Mesendoderm (in vitro differentiated cells): ENCODE measurements at regions not wholly inside any gene's neighbourhood (a gene's known extent, or its start where the extent isn't known, plus 50 kb on each side); places are given as distances from the start of the nearest gene placed in this dataset.
A peak's percentile ranks its signal among the peaks of the same experiment; 100 is the strongest.
"Not testable (repeated sequence)": the region's sequence is repeated elsewhere in the genome, so short reads cannot be mapped to it uniquely, and the experiment has no call there.

Source experiments
- DNase-seq: peaks from one replicate; pipeline ENCODE4 v3.0.0; 2013
- H2AK5ac ChIP-seq: 2 replicates; pipeline ENCODE4 v1.6.1; 2013; ENCODE audit warnings: low read length, inconsistent platforms
- H2BK120ac ChIP-seq: 2 replicates; pipeline ENCODE4 v1.6.1; 2013; ENCODE audit warnings: low read depth, mild to moderate bottlenecking, low read length, moderate library complexity, mixed read lengths
- H2BK15ac ChIP-seq: replicated peaks from 2 replicates; pipeline ENCODE4 v1.6.1; 2013; ENCODE audit warnings: low read depth, mild to moderate bottlenecking, moderate library complexity
- H2BK5ac ChIP-seq: 2 replicates; pipeline ENCODE4 v1.6.1; 2013; ENCODE audit warnings: low read length, inconsistent platforms
- H3K18ac ChIP-seq: 2 replicates; pipeline ENCODE4 v1.6.1; 2013; ENCODE audit warnings: mild to moderate bottlenecking, low read length, mixed read lengths
- H3K23ac ChIP-seq: one replicate; pipeline ENCODE4 v1.6.1; 2013; ENCODE audit warnings: low read length
- H3K27ac ChIP-seq: 2 replicates; pipeline ENCODE4 v1.5.1; 2013; ENCODE audit warnings: low read depth, mild to moderate bottlenecking, inconsistent platforms, low read length, moderate library complexity
- H3K27me3 ChIP-seq: 2 replicates; pipeline ENCODE4 v1.6.1; 2013; ENCODE audit warnings: low read length, control low read depth, mild to moderate bottlenecking, inconsistent platforms; ENCODE audit not compliant: insufficient read depth, poor library complexity
- H3K36me3 ChIP-seq: 2 replicates; pipeline ENCODE4 v1.6.1; 2013; ENCODE audit warnings: low read length, inconsistent platforms; ENCODE audit not compliant: control insufficient read depth, insufficient read depth
- H3K4ac ChIP-seq: one replicate; pipeline ENCODE4 v1.6.1; 2013; ENCODE audit warnings: low read depth, mild to moderate bottlenecking, low read length, moderate library complexity
- H3K4me1 ChIP-seq: 2 replicates; pipeline ENCODE4 v1.6.1; 2013; ENCODE audit warnings: low read depth, low read length, inconsistent platforms; ENCODE audit not compliant: control insufficient read depth
- H3K4me2 ChIP-seq: 2 replicates; pipeline ENCODE4 v1.6.1; 2013; ENCODE audit warnings: low read length
- H3K4me3 ChIP-seq: 2 replicates; pipeline ENCODE4 v1.5.1; 2013; ENCODE audit warnings: mild to moderate bottlenecking, low read length
- H3K56ac ChIP-seq: one replicate; pipeline ENCODE4 v1.6.1; 2013; ENCODE audit warnings: low read length
- H3K79me1 ChIP-seq: 2 replicates; pipeline ENCODE4 v1.6.1; 2013; ENCODE audit warnings: low read length, inconsistent platforms
- H3K79me2 ChIP-seq: 2 replicates; pipeline ENCODE4 v1.6.1; 2013; ENCODE audit warnings: mild to moderate bottlenecking, low read length; ENCODE audit not compliant: control insufficient read depth, insufficient read depth
- H3K9ac ChIP-seq: 2 replicates; pipeline ENCODE4 v1.6.1; 2013; ENCODE audit warnings: low read length, inconsistent platforms
- H4K5ac ChIP-seq: one replicate; pipeline ENCODE4 v1.6.1; 2013; ENCODE audit warnings: low read length
- H4K8ac ChIP-seq: one replicate; pipeline ENCODE4 v1.6.1; 2013; ENCODE audit warnings: low read depth, mild to moderate bottlenecking, control low read depth, low read length, moderate library complexity
- WGBS: extraction: QIAGEN DNeasy Blood & Tissue Kit; methylation state at CpG from one replicate; pipeline ENCODE4 v1.1.7; 2013; ENCODE audit warnings: low lambda C conversion rate, missing lambda C conversion rate; ENCODE audit not compliant: insufficient coverage; ENCODE audit errors: extremely low coverage; 5-methylcytosine and 5-hydroxymethylcytosine counted together

- no peak overlapping the region for H4K5ac ChIP-seq
- no peak overlapping the region for H3K27ac ChIP-seq
- DNase-seq, result peak; percentile 93
- H2BK5ac ChIP-seq, result no peak overlapping the region
- no peak overlapping the region for H2BK120ac ChIP-seq
- no peaks in the 10 kb centered on the region for H3K79me1 ChIP-seq
- no peaks in the 10 kb centered on the region for H3K4me1 ChIP-seq
- H2AK5ac ChIP-seq, result no peak overlapping the region
- no peak overlapping the region for H3K23ac ChIP-seq
- H3K18ac ChIP-seq, result peak overlapping the region; percentile 57
- no peak overlapping the region for H2BK15ac ChIP-seq
- H3K79me2 ChIP-seq, result no peaks in the 10 kb centered on the region
- WGBS, result no CpG with 5 or more reads among the region's 69 CpGs
- H3K9ac ChIP-seq, result peak overlapping the region; percentile 74
- peak overlapping the region; percentile 84 for H3K56ac ChIP-seq
- H3K36me3 ChIP-seq, result no peaks in the 10 kb centered on the region
- H3K4me2 ChIP-seq, result peak overlapping the region; percentile 87
- peak overlapping the region; percentile 36 for H3K4me3 ChIP-seq
- H4K8ac ChIP-seq, result no peak overlapping the region
- H3K4ac ChIP-seq, result no peak overlapping the region
- H3K27me3 ChIP-seq, result peaks cover 20% of the 10 kb centered on the region
Observed at GRCh38 chr17:64780096-64781013, 118.2 kb upstream of the SMURF2 start.

DNA sequence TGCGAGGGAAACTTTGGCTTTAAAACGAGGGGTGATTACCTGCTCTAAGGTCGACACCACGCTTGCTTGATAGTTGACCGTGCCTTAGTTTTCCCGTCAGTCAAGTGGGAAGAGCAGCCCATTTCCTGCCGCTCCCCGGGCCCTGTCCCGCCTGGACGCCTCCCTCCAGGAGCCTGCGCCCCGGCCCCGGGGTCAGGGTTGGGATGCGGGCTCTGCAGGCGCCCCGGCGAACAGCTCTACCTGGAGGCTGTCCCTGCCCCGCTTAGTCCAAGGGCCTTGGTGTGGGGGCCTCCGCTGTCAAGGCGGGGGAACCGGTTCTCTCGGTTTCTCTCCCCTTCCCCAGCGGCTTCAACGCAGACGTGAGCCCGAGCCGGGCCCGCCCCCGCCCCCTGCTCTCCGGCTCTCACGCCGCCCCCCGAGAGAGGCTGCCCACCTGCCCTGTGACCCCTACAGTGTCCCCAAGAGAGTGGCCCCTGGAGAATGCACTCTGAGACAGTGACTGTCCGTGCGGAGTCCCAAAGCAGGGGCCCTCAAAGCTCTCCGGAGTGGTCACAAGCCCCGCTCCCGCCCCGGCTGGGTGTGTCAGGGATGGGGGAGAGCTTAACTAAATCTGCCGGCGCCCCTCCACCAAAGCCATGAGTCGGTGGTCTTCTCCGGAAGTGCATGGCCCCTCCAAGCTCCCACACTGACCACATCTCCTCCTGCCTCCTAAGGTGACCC lies 117.4 kb upstream of the SMURF2 start:
- DNase-seq, result peak; percentile 41

DNA sequence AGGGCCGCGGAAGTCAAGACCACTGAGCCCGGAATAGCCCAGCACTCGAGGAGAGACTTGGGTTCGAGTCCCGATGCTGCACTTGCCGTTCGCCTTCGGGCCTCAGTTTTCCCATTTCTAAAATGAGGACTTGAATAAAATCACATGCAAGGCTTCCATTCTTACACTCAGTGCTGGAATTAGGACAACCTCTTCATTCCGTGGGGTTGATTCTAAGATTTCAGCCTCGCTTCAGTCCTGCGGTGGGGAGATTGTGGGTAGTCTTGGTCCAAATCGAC lies 116.9 kb upstream of the SMURF2 start:
- not testable (repeated sequence) for H3K9ac ChIP-seq, H3K18ac ChIP-seq, DNase-seq, H3K27ac ChIP-seq, H3K36me3 ChIP-seq, H2BK5ac ChIP-seq, H2BK15ac ChIP-seq, H3K23ac ChIP-seq, H3K79me1 ChIP-seq, H2BK120ac ChIP-seq, H4K5ac ChIP-seq, H3K4me1 ChIP-seq, H3K4ac ChIP-seq, H3K4me2 ChIP-seq, H2AK5ac ChIP-seq, H3K56ac ChIP-seq, H4K8ac ChIP-seq, H3K79me2 ChIP-seq, H3K4me3 ChIP-seq
- no CpG with 5 or more reads among the region's 13 CpGs for WGBS
- peaks cover 20% of the 10 kb centered on the region for H3K27me3 ChIP-seq

More for the DNA sequence above, 117.4 kb upstream of the SMURF2 start:
- Histone ChIP-seq H3K36me3 (no peaks in the 10 kb centered on the region), H2BK5ac (no peak overlapping the region), H4K8ac (no peak overlapping the region), H2AK5ac (no peak overlapping the region), H3K79me2 (no peaks in the 10 kb centered on the region), H3K27me3 (peaks cover 20% of the 10 kb centered on the region), H3K4ac (no peak overlapping the region), H3K9ac (peak overlapping the region; percentile 44), H3K4me3 (no peak overlapping the region), H3K79me1 (no peaks in the 10 kb centered on the region), H3K4me2 (peak overlapping the region; percentile 61), H3K27ac (no peak overlapping the region), H3K23ac (no peak overlapping the region), H3K56ac (no peak overlapping the region), H2BK15ac (no peak overlapping the region), H3K18ac (no peak overlapping the region), H4K5ac (no peak overlapping the region), H2BK120ac (no peak overlapping the region), H3K4me1 (no peaks in the 10 kb centered on the region)
- WGBS, result no CpG with 5 or more reads among the region's 43 CpGs

DNA sequence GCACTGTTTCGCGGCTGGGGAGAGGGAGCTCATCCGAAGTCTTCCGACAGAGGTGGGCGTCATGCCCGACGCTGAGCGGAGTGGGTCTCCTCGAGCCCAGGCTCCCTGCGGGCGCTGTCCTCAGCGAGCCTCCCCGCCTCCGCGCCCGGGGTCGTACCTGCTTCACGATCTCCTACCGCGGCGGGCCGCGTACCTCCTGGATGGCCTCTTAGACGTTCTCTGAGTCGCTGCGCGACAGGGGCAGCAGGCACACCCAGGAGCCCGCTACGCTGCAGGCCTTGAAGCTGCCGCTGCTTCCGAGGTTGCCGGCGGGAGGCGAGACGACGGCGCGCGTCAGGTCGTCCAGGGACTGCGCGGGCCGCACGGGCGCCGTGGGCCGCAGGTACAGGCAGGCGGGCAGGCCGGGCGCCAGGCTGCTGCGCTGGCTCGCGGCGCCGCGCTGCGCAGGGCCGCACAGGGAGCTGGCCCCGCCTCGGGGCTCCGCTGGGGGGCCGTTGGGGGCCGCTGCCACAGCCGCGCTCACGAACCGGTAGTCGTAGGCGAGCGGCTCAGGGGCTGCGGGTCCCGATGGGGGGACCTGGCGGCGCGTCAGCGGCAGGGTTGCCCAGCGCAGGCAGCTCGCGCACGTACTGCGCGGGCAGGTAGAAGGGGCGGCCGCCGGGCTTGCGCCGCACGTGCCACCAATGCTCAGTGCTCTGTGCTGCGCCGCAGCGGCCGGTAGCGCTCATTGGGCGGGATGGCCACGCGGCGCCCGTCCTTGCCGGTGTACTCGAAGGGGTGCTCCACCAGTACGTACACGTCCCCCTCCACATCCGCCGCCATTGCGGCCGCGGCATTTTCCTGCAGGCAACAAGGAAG lies 116.4 kb upstream of the SMURF2 start:
- WGBS, result no CpG with 5 or more reads among the region's 107 CpGs

DNA sequence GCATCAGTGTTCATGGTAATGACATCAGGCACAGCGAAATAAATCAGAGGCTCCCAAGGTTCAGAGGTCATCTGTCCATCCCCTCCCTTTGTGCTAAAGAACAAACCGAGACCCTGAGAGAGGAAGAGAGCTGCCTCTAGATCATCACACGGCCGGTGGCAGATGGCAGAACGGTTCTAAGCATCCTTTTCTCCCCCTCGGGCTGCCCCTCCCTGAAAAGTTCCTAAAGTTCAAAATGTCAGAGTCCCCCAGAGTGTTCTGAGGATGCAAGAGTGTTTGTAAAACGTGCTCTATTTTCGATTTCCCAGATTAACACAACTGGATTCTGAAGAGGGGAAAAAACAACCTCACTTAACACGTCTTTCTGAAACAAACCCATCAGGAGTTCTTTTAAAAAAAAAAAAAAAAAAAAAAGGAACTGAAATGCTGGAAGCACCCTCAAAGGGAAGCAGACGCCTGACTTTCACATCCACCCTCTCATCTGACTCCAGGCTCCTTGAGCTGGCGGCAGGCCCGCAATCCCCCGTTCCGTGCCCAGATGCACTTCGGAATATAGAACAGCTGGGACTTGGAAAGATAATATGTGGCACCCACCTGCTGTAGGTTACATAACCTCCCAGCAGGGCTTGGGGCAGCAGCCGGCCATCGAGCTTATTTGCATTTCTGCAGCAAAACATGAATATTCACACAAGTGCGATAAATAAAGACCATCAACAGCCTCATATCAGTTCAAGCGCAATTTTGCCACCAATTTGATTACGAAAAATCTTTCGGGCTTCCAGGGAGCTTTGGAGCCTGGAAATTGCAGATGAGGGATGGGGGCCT lies 115.5 kb upstream of the SMURF2 start:
- peak overlapping the region; percentile 44 for H3K4me2 ChIP-seq
- no peaks in the 10 kb centered on the region for H3K79me2 ChIP-seq
- no peaks in the 10 kb centered on the region for H3K4me1 ChIP-seq
- no peaks in the 10 kb centered on the region for H3K79me1 ChIP-seq
- no peak for DNase-seq
- no peak overlapping the region for H3K23ac ChIP-seq
- H3K27me3 ChIP-seq, result peaks cover 20% of the 10 kb centered on the region
- no peak overlapping the region for H3K4me3 ChIP-seq
- no peak overlapping the region for H3K18ac ChIP-seq
- no peak overlapping the region for H3K27ac ChIP-seq
- H3K9ac ChIP-seq, result no peak overlapping the region
- H2AK5ac ChIP-seq, result no peak overlapping the region
- no peak overlapping the region for H2BK5ac ChIP-seq
- no peak overlapping the region for H4K5ac ChIP-seq
- H3K4ac ChIP-seq, result no peak overlapping the region
- H2BK120ac ChIP-seq, result no peak overlapping the region
- H2BK15ac ChIP-seq, result no peak overlapping the region
- no peak overlapping the region for H3K56ac ChIP-seq
- no peak overlapping the region for H4K8ac ChIP-seq
- no CpG with 5 or more reads among the region's 21 CpGs for WGBS
- H3K36me3 ChIP-seq, result no peaks in the 10 kb centered on the region

More for the DNA sequence above, 116.4 kb upstream of the SMURF2 start:
- no peak overlapping the region for H4K8ac ChIP-seq
- H3K27me3 ChIP-seq, result peaks cover 20% of the 10 kb centered on the region
- no peaks in the 10 kb centered on the region for H3K36me3 ChIP-seq
- H4K5ac ChIP-seq, result no peak overlapping the region
- peak overlapping the region; percentile 34 for H3K56ac ChIP-seq
- H2BK5ac ChIP-seq, result no peak overlapping the region
- no peaks in the 10 kb centered on the region for H3K4me1 ChIP-seq
- H2BK15ac ChIP-seq, result no peak overlapping the region
- H3K4me3 ChIP-seq, result no peak overlapping the region
- peak; percentile 56 for DNase-seq
- no peak overlapping the region for H3K18ac ChIP-seq
- H3K4me2 ChIP-seq, result peak overlapping the region; percentile 44
- no peak overlapping the region for H2AK5ac ChIP-seq
- H3K27ac ChIP-seq, result no peak overlapping the region
- no peaks in the 10 kb centered on the region for H3K79me2 ChIP-seq
- H3K79me1 ChIP-seq, result no peaks in the 10 kb centered on the region
- no peak overlapping the region for H2BK120ac ChIP-seq
- no peak overlapping the region for H3K4ac ChIP-seq
- H3K9ac ChIP-seq, result peak overlapping the region; percentile 34
- no peak overlapping the region for H3K23ac ChIP-seq
